WERI-Rb-1 (cell line): ENCODE measurements at regions not wholly inside any gene's neighbourhood (a gene's known extent, or its start where the extent isn't known, plus 50 kb on each side); places are given as distances from the start of the nearest gene placed in this dataset.
"Not testable (repeated sequence)": the region's sequence is repeated elsewhere in the genome, so short reads cannot be mapped to it uniquely, and the experiment has no call there.

Experiments used
- DNase-seq: peaks from one replicate; pipeline ENCODE4 v3.0.0-alpha.2; 2020
- H3K27ac ChIP-seq: fragments of 250-450 bp; sonication (Bioruptor Pico); 2 replicates; pipeline ENCODE4 v1.5.1; 2020; ENCODE audit warnings: mild to moderate bottlenecking, moderate library complexity
- H3K27me3 ChIP-seq: fragments of 250-450 bp; sonication (Bioruptor Pico); 2 replicates; pipeline ENCODE4 v1.5.1; 2021; ENCODE audit warnings: mild to moderate bottlenecking, low read depth, moderate library complexity; ENCODE audit not compliant: insufficient read depth, severe bottlenecking
- H3K36me3 ChIP-seq: fragments of 250-450 bp; sonication (Bioruptor Pico); 2 replicates; pipeline ENCODE4 v1.5.1; 2020; ENCODE audit warnings: mild to moderate bottlenecking, moderate library complexity
- H3K4me3 ChIP-seq: 2 replicates; pipeline ENCODE4 v1.5.1; 2011; ENCODE audit warnings: low read depth, mild to moderate bottlenecking, control low read depth, low read length
- H3K9me3 ChIP-seq: fragments of 250-450 bp; sonication (Bioruptor Pico); 2 replicates; pipeline ENCODE4 v1.5.1; 2021; ENCODE audit warnings: mild to moderate bottlenecking, moderate library complexity; ENCODE audit not compliant: severe bottlenecking
- CTCF ChIP-seq: IDR thresholded peaks from 2 replicates; pipeline ENCODE4 v1.5.1; 2011; ENCODE audit warnings: low read depth, mild to moderate bottlenecking, control low read depth, inconsistent platforms, low read length

GRCh38 chr2:219748671-219749570 lies 121.5 kb downstream of the SLC4A3 start:
- Histone ChIP-seq H3K9me3 (no peaks in the 10 kb centered on the region), H3K27ac (no peak overlapping the region), H3K4me3 (no peak overlapping the region), H3K27me3 (no peaks in the 10 kb centered on the region), H3K36me3 (no peaks in the 10 kb centered on the region)
- TF ChIP-seq CTCF, result no peak
- no peak for DNase-seq

GRCh38 chr2:219751121-219751520 lies 123.7 kb downstream of the SLC4A3 start:
- not testable (repeated sequence) for DNase-seq, H3K27ac ChIP-seq, H3K27me3 ChIP-seq, H3K9me3 ChIP-seq, H3K4me3 ChIP-seq, H3K36me3 ChIP-seq

- Histone ChIP-seq H3K27ac (no peak overlapping the region), H3K36me3 (no peaks in the 10 kb centered on the region), H3K4me3 (no peak overlapping the region), H3K9me3 (no peaks in the 10 kb centered on the region), H3K27me3 (no peaks in the 10 kb centered on the region)
- no peak for TF ChIP-seq CTCF
- no peak for DNase-seq
Measured at GRCh38 chr2:219752726-219753125, 125.3 kb downstream of the SLC4A3 start.

- H3K27me3 ChIP-seq, result no peaks in the 10 kb centered on the region
- no peak for TF ChIP-seq CTCF
- no peak for DNase-seq
- no peak overlapping the region for H3K27ac ChIP-seq
- no peak overlapping the region for H3K4me3 ChIP-seq
- no peaks in the 10 kb centered on the region for H3K36me3 ChIP-seq
- no peaks in the 10 kb centered on the region for H3K9me3 ChIP-seq
Measured at GRCh38 chr2:219758907-219759680, 131.7 kb downstream of the SLC4A3 start.

- no peaks in the 10 kb centered on the region for H3K9me3 ChIP-seq
- H3K27me3 ChIP-seq, result no peaks in the 10 kb centered on the region
- no peak for DNase-seq
- no peak overlapping the region for H3K27ac ChIP-seq
- no peak overlapping the region for H3K4me3 ChIP-seq
- H3K36me3 ChIP-seq, result no peaks in the 10 kb centered on the region
- TF ChIP-seq CTCF, result no peak
Measured at GRCh38 chr2:219759801-219760200, 132.4 kb downstream of the SLC4A3 start.

- H3K27ac ChIP-seq, result no peak overlapping the region
- no peaks in the 10 kb centered on the region for H3K27me3 ChIP-seq
- H3K9me3 ChIP-seq, result peaks cover 4% of the 10 kb centered on the region
- DNase-seq, result no peak
- no peaks in the 10 kb centered on the region for H3K36me3 ChIP-seq
- H3K4me3 ChIP-seq, result no peak overlapping the region
- TF ChIP-seq CTCF, result no peak
Measured at GRCh38 chr2:219765231-219765911, 137.9 kb downstream of the SLC4A3 start.
